ENCODE measurements at regions not wholly inside any gene's neighbourhood (a gene's known extent, or its start where the extent isn't known, plus 50 kb on each side); places are given as distances from the start of the nearest gene placed in this dataset.

DNA sequence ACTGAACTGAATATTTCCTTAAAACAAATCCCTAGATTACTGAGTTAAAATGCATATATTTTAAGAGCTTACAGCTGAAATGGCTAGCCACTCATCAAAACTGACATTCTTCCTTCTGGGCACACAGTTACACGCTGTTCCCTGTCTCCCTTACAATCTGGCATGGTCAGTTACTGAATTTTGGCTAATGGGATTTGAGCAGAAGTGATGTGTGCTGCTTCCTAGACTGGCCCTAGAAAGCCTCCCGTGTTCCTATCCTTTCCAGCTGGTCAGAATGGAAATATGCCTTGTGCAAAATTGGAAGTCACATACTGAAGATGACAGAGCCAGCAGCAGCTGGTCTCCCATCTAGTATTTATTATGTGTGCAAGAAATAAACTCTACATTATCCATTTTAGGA, 128.7 kb upstream of the NAMPT start:
- Histone ChIP-seq H3K27ac (ENCODE audit: low read length) (no peak overlapping the region), H3K9me3 (replicated peaks; ENCODE audit: control insufficient read depth, low read depth, low read length) (peaks cover 3% of the 10 kb centered on the region), H3K4me1 (ENCODE audit: control insufficient read depth, insufficient read depth, low read length) (no peaks in the 10 kb centered on the region), H3K4me3 (ENCODE audit: low read length) (no peak overlapping the region), H3K36me3 (ENCODE audit: control insufficient read depth, insufficient read depth, low read length) (no peaks in the 10 kb centered on the region), H3K27me3 (ENCODE audit: control insufficient read depth, insufficient read depth, low read length) (peaks cover 2% of the 10 kb centered on the region)
- DNase-seq, result no peak
- no CpG with 5 or more reads among the region's 2 CpGs for WGBS (ENCODE audit: insufficient coverage)

- WGBS (ENCODE audit: insufficient coverage), result no CpG with 5 or more reads among the region's 1 CpG
- no peaks in the 10 kb centered on the region for H3K36me3 ChIP-seq (ENCODE audit: control insufficient read depth, insufficient read depth, low read length)
- H3K4me3 ChIP-seq (ENCODE audit: low read length), result no peak overlapping the region
- peak; percentile 8 for DNase-seq
- H3K27me3 ChIP-seq (ENCODE audit: control insufficient read depth, insufficient read depth, low read length), result peaks cover 2% of the 10 kb centered on the region
- no peaks in the 10 kb centered on the region for H3K9me3 ChIP-seq (replicated peaks; ENCODE audit: control insufficient read depth, low read depth, low read length)
- no peak overlapping the region for H3K27ac ChIP-seq (ENCODE audit: low read length)
- H3K4me1 ChIP-seq (ENCODE audit: control insufficient read depth, insufficient read depth, low read length), result no peaks in the 10 kb centered on the region
These were observed 120.9 kb upstream of the NAMPT start for GRCh38 chr7:106405697-106406141.

DNA sequence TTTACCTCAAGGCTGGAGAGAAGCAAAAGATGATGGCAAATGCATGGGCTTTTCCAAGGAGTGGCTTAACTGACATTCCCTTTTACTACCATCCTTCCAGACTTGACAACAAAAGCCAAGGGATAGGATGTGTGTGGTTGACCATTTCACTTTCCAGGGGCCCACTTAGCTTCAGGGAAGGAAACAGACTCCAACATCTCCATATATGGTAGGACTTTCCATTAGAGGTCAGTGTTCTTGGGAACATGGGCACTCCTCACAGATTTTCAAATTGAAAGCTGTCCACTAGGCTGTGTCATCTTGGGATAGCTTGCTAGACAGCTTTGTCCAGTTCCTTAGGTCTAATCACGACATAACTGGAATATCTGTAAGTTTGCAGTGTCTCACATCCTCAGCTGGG, 118.1 kb upstream of the NAMPT start:
- H3K27ac ChIP-seq (ENCODE audit: low read length), result no peak overlapping the region
- H3K9me3 ChIP-seq (replicated peaks; ENCODE audit: control insufficient read depth, low read depth, low read length), result no peaks in the 10 kb centered on the region
- no peak overlapping the region for H3K4me3 ChIP-seq (ENCODE audit: low read length)
- H3K36me3 ChIP-seq (ENCODE audit: control insufficient read depth, insufficient read depth, low read length), result no peaks in the 10 kb centered on the region
- WGBS (ENCODE audit: insufficient coverage), result no CpG with 5 or more reads among the region's 1 CpG
- H3K4me1 ChIP-seq (ENCODE audit: control insufficient read depth, insufficient read depth, low read length), result no peaks in the 10 kb centered on the region
- no peaks in the 10 kb centered on the region for H3K27me3 ChIP-seq (ENCODE audit: control insufficient read depth, insufficient read depth, low read length)
- DNase-seq, result no peak

- Histone ChIP-seq H3K36me3 (ENCODE audit: control insufficient read depth, insufficient read depth, low read length) (no peaks in the 10 kb centered on the region), H3K4me1 (ENCODE audit: control insufficient read depth, insufficient read depth, low read length) (no peaks in the 10 kb centered on the region), H3K27me3 (ENCODE audit: control insufficient read depth, insufficient read depth, low read length) (no peaks in the 10 kb centered on the region), H3K4me3 (ENCODE audit: low read length) (no peak overlapping the region), H3K27ac (ENCODE audit: low read length) (no peak overlapping the region), H3K9me3 (replicated peaks; ENCODE audit: control insufficient read depth, low read depth, low read length) (no peaks in the 10 kb centered on the region)
- WGBS (ENCODE audit: insufficient coverage), result no CpG with 5 or more reads among the region's 3 CpGs
- no peak for DNase-seq
These were observed 116.1 kb upstream of the NAMPT start for GRCh38 chr7:106400923-106401322.

DNA sequence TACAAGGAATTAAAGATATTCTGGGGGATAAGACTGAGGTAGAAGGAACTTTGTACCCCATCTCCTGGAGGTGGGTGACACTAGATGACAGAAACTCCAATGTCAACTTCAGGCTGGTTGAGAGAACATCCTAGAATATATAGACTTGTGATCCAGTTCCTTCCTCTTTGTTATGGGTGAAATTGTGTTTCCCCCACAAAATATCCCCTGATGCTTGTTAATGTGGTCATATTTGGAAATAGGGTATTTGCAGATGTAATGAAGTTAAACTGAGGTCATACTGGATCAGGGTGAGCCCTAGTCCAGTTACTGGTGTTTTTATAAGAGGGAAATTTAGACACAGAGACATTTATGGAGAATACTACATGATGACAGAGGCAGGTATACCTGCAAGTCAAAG, 114.0 kb upstream of the NAMPT start:
- Histone ChIP-seq H3K4me3 (ENCODE audit: low read length) (no peak overlapping the region), H3K27ac (ENCODE audit: low read length) (no peak overlapping the region), H3K36me3 (ENCODE audit: control insufficient read depth, insufficient read depth, low read length) (no peaks in the 10 kb centered on the region), H3K4me1 (ENCODE audit: control insufficient read depth, insufficient read depth, low read length) (no peaks in the 10 kb centered on the region), H3K27me3 (ENCODE audit: control insufficient read depth, insufficient read depth, low read length) (no peaks in the 10 kb centered on the region), H3K9me3 (replicated peaks; ENCODE audit: control insufficient read depth, low read depth, low read length) (no peaks in the 10 kb centered on the region)
- no peak for DNase-seq

DNA sequence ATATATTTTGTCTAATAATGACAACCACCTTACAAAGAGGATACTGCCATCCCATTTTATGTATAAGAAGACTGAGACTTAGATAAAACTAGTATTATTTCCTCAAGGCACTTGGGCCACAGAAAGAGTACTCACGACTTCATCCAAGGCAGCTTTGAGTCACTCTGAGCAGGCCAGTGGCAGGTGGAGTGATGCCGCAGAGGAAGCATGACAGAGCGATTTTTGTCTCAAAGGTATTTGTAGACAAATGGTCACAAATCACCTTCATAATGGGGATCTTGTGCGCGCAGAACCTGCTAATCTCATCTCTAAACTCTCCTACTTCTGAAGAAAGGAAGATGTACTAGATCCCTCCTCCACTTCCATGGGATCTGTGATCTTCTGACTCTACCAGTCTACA, 113.2 kb upstream of the NAMPT start:
- DNase-seq, result no peak
- WGBS (ENCODE audit: insufficient coverage), result 75% methylated on average over 2 of the region's 5 CpGs

DNA sequence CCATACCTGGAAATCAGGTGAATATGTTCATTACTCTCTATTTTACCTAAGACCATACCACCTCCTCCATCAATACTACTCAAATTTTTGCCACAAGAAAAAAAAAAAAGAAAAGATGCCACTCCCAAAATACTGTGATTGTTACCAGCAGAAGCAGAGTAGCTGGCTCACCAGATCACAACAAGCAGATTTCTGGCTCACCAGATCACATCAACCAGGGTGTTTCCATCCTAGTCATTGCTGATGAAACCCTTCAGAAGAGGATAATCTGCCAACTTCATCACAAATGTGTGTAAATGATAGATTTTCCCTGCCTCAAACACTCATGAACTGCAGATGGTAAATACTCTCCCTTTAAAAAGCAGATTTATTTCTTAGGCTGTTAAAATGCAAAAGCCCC, 109.7 kb upstream of the NAMPT start:
- Histone ChIP-seq H3K4me1 (ENCODE audit: control insufficient read depth, insufficient read depth, low read length) (no peaks in the 10 kb centered on the region), H3K9me3 (replicated peaks; ENCODE audit: control insufficient read depth, low read depth, low read length) (no peaks in the 10 kb centered on the region), H3K36me3 (ENCODE audit: control insufficient read depth, insufficient read depth, low read length) (no peaks in the 10 kb centered on the region), H3K27me3 (ENCODE audit: control insufficient read depth, insufficient read depth, low read length) (no peaks in the 10 kb centered on the region), H3K4me3 (ENCODE audit: low read length) (no peak overlapping the region), H3K27ac (ENCODE audit: low read length) (no peak overlapping the region)
- DNase-seq, result no peak

More for the DNA sequence above, 113.2 kb upstream of the NAMPT start:
- no peak overlapping the region for H3K4me3 ChIP-seq (ENCODE audit: low read length)
- H3K27ac ChIP-seq (ENCODE audit: low read length), result no peak overlapping the region
- no peaks in the 10 kb centered on the region for H3K27me3 ChIP-seq (ENCODE audit: control insufficient read depth, insufficient read depth, low read length)
- no peaks in the 10 kb centered on the region for H3K4me1 ChIP-seq (ENCODE audit: control insufficient read depth, insufficient read depth, low read length)
- H3K36me3 ChIP-seq (ENCODE audit: control insufficient read depth, insufficient read depth, low read length), result no peaks in the 10 kb centered on the region
- H3K9me3 ChIP-seq (replicated peaks; ENCODE audit: control insufficient read depth, low read depth, low read length), result no peaks in the 10 kb centered on the region

DNA sequence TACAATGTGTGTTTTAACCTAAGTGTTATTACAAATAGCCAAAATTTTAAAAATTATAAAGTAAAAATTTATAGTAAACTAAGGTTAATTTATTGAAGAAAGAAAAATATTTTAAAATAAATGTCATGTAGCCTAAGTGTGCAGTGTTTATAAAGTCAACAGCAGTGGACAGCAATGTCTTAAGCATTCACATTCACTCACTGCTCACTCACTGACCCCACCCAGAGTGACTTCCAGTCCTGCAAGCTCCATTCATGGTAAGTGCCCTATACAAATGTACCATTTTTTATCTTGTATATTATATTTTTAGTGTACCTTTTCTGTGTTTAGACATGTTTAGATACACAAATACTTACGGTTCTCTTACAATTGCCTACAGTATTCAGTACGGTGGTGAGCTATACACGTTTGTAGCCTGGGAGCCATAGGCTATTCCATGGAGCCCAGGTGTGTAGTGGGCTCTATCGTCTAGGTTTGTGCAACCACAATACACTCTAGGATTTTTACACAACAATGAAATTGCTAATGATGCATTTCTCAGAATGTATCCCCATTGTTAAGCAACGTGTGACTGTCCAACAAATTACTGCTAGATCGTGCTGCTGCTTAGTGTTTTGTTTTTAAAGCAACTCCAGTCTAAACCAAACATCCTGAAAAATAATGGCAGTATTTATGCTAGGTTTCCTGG, 108.9 kb upstream of the NAMPT start:
- Histone ChIP-seq H3K4me3 (ENCODE audit: low read length) (no peak overlapping the region), H3K36me3 (ENCODE audit: control insufficient read depth, insufficient read depth, low read length) (no peaks in the 10 kb centered on the region), H3K9me3 (replicated peaks; ENCODE audit: control insufficient read depth, low read depth, low read length) (no peaks in the 10 kb centered on the region), H3K27me3 (ENCODE audit: control insufficient read depth, insufficient read depth, low read length) (no peaks in the 10 kb centered on the region), H3K27ac (ENCODE audit: low read length) (no peak overlapping the region), H3K4me1 (ENCODE audit: control insufficient read depth, insufficient read depth, low read length) (no peaks in the 10 kb centered on the region)
- WGBS (ENCODE audit: insufficient coverage), result no CpG with 5 or more reads among the region's 6 CpGs
- DNase-seq, result no peak

DNA sequence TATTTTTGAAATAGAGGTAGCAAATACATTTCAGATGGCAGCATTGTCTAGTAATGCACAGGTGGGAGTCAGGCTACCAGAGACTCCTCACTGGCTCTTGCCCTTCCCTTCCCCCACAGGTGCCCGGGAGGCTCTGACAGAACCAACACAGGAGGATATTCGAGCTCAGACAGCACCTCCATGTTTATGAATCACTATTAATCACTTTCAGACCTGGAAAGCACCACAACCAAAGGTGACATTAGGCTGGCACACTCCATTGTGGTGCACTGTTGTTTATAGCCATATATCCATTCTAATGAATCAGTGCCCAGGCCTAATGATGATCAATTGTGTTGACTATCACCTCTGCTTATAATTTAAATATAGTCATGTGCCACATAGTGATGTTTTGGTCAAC, 107.8 kb upstream of the NAMPT start:
- no peaks in the 10 kb centered on the region for H3K27me3 ChIP-seq (ENCODE audit: control insufficient read depth, insufficient read depth, low read length)
- H3K4me1 ChIP-seq (ENCODE audit: control insufficient read depth, insufficient read depth, low read length), result no peaks in the 10 kb centered on the region
- H3K4me3 ChIP-seq (ENCODE audit: low read length), result no peak overlapping the region
- H3K36me3 ChIP-seq (ENCODE audit: control insufficient read depth, insufficient read depth, low read length), result no peaks in the 10 kb centered on the region
- no peaks in the 10 kb centered on the region for H3K9me3 ChIP-seq (replicated peaks; ENCODE audit: control insufficient read depth, low read depth, low read length)
- DNase-seq, result no peak
- WGBS (ENCODE audit: insufficient coverage), result 63% methylated on average over 2 of the region's 2 CpGs
- no peak overlapping the region for H3K27ac ChIP-seq (ENCODE audit: low read length)

- no peaks in the 10 kb centered on the region for H3K4me1 ChIP-seq (ENCODE audit: control insufficient read depth, insufficient read depth, low read length)
- DNase-seq, result no peak
- WGBS (ENCODE audit: insufficient coverage), result no CpG with 5 or more reads among the region's 4 CpGs
- H3K27me3 ChIP-seq (ENCODE audit: control insufficient read depth, insufficient read depth, low read length), result no peaks in the 10 kb centered on the region
- no peak overlapping the region for H3K27ac ChIP-seq (ENCODE audit: low read length)
- no peak overlapping the region for H3K4me3 ChIP-seq (ENCODE audit: low read length)
- no peaks in the 10 kb centered on the region for H3K9me3 ChIP-seq (replicated peaks; ENCODE audit: control insufficient read depth, low read depth, low read length)
- no peaks in the 10 kb centered on the region for H3K36me3 ChIP-seq (ENCODE audit: control insufficient read depth, insufficient read depth, low read length)
These were observed 107.4 kb upstream of the NAMPT start for GRCh38 chr7:106392144-106392543.

- H3K36me3 ChIP-seq (ENCODE audit: control insufficient read depth, insufficient read depth, low read length), result no peaks in the 10 kb centered on the region
These were observed 102.2 kb upstream of the NAMPT start for GRCh38 chr7:106386958-106387357.

More at GRCh38 chr7:106386958-106387357, 102.2 kb upstream of the NAMPT start:
- no peak overlapping the region for H3K4me3 ChIP-seq (ENCODE audit: low read length)
- no peaks in the 10 kb centered on the region for H3K4me1 ChIP-seq (ENCODE audit: control insufficient read depth, insufficient read depth, low read length)
- no peaks in the 10 kb centered on the region for H3K27me3 ChIP-seq (ENCODE audit: control insufficient read depth, insufficient read depth, low read length)
- DNase-seq, result no peak
- no peaks in the 10 kb centered on the region for H3K9me3 ChIP-seq (replicated peaks; ENCODE audit: control insufficient read depth, low read depth, low read length)
- no peak overlapping the region for H3K27ac ChIP-seq (ENCODE audit: low read length)
- 96% methylated on average over 5 of the region's 5 CpGs for WGBS (ENCODE audit: insufficient coverage)

Data from muscle of leg (tissue), 3 donors.